B cell (primary cell): ENCODE measurements at regions not wholly inside any gene's neighbourhood (a gene's known extent, or its start where the extent isn't known, plus 50 kb on each side); places are given as distances from the start of the nearest gene placed in this dataset.

Experiments
- EZH2 ChIP-seq: IDR thresholded peaks from 2 replicates; pipeline ENCODE4 v1.6.1; 2012; ENCODE audit warnings: borderline replicate concordance, low read depth, mild to moderate bottlenecking, moderate library complexity, low read length; ENCODE audit not compliant: insufficient read depth, poor library complexity, severe bottlenecking
- TF ChIP-seq, protein P1 (sequence below): fragments of 200-600 bp; IDR thresholded peaks from one replicate; pipeline ENCODE4 v1.8.0; 2022; ENCODE audit warnings: antibody characterized with exemption, mild to moderate bottlenecking

GRCh38 chr5:173673295-173674101, 57.0 kb upstream of the BOD1 start:
- TF ChIP-seq, protein P1, sequence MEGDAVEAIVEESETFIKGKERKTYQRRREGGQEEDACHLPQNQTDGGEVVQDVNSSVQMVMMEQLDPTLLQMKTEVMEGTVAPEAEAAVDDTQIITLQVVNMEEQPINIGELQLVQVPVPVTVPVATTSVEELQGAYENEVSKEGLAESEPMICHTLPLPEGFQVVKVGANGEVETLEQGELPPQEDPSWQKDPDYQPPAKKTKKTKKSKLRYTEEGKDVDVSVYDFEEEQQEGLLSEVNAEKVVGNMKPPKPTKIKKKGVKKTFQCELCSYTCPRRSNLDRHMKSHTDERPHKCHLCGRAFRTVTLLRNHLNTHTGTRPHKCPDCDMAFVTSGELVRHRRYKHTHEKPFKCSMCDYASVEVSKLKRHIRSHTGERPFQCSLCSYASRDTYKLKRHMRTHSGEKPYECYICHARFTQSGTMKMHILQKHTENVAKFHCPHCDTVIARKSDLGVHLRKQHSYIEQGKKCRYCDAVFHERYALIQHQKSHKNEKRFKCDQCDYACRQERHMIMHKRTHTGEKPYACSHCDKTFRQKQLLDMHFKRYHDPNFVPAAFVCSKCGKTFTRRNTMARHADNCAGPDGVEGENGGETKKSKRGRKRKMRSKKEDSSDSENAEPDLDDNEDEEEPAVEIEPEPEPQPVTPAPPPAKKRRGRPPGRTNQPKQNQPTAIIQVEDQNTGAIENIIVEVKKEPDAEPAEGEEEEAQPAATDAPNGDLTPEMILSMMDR, result no peak
- no peak for TF ChIP-seq EZH2
